GM12874 (cell line): ENCODE measurements at regions not wholly inside any gene's neighbourhood (a gene's known extent, or its start where the extent isn't known, plus 50 kb on each side); places are given as distances from the start of the nearest gene placed in this dataset.

Experiments
- TF ChIP-seq, protein P1 (sequence below): IDR thresholded peaks from 2 replicates; pipeline ENCODE4 v1.5.1; 2011; ENCODE audit warnings: low read depth, mild to moderate bottlenecking, control low read depth, low read length, moderate library complexity; ENCODE audit not compliant: insufficient read depth

DNA sequence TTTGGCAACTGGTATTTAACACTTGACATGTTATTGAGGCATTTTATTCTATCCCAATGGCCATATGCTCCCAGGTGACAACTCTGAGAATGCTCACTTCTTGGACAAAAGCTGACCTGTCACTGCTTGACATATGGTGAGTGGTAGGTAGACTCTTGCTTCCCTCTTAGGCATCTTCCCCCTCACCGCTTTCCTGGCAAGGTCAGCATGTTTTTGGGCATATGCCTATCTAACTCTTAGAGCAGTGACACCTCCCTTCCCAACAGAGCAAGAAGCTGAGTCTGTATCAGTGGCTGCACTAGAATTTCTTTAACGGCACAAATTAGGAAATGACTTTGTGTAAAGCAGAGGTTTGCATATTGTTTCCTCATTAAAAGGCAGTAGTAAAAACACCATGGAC, 300.7 kb downstream of the OXSM start:
- TF ChIP-seq, protein P1, sequence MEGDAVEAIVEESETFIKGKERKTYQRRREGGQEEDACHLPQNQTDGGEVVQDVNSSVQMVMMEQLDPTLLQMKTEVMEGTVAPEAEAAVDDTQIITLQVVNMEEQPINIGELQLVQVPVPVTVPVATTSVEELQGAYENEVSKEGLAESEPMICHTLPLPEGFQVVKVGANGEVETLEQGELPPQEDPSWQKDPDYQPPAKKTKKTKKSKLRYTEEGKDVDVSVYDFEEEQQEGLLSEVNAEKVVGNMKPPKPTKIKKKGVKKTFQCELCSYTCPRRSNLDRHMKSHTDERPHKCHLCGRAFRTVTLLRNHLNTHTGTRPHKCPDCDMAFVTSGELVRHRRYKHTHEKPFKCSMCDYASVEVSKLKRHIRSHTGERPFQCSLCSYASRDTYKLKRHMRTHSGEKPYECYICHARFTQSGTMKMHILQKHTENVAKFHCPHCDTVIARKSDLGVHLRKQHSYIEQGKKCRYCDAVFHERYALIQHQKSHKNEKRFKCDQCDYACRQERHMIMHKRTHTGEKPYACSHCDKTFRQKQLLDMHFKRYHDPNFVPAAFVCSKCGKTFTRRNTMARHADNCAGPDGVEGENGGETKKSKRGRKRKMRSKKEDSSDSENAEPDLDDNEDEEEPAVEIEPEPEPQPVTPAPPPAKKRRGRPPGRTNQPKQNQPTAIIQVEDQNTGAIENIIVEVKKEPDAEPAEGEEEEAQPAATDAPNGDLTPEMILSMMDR: no peak

DNA sequence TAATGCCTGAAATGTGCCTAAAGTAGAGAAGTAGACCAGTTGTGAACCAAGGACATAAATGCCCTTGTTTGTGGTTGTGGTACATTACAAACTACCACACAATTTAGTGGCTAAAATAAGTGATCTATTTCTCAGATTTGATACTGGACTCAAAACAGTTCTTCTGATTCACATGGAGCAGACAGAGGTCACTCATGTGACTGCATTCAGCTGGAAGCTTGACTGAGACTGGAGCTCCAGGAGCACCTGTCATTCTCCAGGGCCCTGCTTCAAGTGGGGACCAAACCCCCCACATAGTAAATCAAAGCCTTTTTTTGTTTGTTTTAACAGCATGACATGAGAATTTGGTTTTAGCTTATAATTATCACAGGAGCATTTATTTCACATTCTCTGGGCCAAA, 301.2 kb downstream of the OXSM start:
- TF ChIP-seq, protein P1: no peak

DNA sequence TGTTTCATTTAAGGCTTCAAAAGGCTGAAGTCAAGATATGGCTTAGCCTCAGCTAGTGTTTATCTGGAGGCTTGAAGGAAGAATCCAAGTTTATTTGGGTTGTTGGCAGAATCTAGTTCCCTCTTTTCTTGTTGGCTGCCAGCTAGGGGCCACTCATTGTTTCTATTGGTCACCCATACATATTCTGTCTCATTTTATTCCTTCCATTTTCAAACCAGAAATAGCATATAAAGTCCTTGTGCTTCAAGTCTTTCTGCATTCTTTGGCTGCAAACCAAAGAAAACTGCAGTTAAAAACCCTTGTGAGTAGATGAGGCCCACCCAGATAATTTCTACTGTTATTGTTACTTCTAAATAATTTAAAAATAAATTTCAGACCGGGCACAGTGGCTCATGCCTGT, 301.7 kb downstream of the OXSM start:
- TF ChIP-seq, protein P1: no peak

DNA sequence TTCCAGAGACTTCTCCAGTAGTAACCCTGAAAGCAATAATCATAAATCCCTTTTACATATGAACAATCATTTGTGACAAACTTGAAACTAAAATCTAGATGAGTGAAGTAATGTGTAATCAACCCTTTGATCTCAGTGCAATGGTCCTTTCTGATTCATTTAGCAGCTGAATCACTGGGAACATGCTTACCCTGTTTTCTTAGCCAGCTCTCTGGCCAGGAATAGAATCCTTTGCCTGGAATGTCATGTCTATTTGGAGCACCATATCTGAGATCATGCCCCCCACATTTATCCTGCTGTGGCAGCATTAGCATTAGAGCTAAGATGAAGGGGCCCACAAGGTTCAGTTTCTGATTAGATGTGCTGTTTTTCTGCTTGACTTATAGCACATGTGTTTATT, 309.8 kb downstream of the OXSM start:
- TF ChIP-seq, protein P1: no peak

DNA sequence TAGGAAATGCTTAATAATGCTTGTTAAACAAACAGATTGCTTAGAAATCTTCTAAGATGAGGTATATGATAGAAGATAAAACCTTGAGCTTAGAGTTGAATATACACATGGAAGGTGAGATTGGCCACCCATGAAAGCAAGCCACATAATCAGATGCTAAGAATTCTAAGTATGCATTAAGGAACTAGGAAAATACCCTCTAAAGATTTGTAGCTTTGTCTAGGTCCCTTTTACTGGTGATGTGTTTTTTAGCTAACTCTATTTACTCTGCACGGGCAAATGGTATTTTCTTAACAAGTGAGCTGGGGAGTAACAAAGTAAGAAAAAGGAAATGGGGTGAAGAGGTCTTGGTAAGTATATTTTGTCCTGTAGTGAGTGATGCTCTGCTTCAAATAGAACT, 310.3 kb downstream of the OXSM start:
- TF ChIP-seq, protein P1: no peak

DNA sequence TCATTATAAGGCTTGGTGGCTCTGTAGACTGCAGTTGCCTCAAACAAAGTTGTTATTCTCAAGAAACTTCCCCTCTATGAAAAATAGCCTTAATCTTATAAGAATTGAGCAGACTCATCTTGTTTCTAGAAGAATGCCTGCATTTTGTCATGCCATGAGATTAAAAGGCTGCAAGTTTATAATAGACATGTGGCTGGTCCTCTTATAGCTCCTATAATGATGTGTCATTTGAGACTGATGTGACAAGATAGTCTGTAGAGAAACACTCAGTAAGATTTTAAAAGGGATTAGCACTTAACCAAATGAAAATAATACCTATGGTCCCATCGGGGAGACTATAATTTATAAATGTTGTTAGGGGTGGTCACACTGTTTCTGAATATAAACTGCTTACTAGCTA, 312.5 kb downstream of the OXSM start:
- TF ChIP-seq, protein P1: no peak

DNA sequence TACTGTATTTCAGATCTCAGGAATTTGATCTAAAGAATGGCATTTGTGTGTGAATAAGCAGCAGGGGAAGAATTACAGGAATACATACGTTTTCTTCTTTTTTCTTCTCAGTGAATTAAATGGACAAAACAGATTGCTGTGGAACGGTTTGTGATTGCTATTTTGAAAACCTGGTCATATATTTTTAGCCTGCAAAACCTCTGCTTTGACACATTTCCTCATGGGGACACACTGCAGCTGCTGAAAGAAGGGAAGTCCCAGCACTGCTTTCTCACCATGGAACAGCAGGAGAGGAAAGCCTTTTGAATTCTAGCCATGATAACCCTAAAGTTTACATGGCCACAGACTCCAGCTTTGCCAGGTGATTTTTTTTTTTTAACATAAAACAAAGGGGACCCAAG, 315.0 kb downstream of the OXSM start:
- TF ChIP-seq, protein P1: no peak

DNA sequence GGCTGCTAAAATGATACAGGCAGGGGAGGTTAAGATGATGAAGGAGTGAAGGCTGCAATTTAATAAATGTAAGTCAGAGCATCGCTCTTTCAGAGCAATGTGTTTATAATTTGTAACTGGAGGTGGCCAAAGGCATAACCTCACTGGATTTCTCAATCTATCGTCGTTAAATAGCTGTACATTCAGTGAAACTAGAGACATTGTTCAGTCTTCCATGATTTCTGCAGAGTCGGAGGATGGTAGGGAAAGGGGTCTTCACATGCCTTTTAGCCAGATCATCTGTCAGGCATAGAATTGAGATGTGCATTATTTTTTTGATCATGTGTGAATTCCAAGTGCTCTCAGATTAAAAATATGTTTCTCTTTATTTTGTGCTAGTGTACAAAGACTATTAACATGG, 315.4 kb downstream of the OXSM start:
- TF ChIP-seq, protein P1: no peak
